ENCODE measurements at regions not wholly inside any gene's neighbourhood (a gene's known extent, or its start where the extent isn't known, plus 50 kb on each side); places are given as distances from the start of the nearest gene placed in this dataset.
"Not testable (repeated sequence)": the region's sequence is repeated elsewhere in the genome, so short reads cannot be mapped to it uniquely, and the experiment has no call there.

DNA sequence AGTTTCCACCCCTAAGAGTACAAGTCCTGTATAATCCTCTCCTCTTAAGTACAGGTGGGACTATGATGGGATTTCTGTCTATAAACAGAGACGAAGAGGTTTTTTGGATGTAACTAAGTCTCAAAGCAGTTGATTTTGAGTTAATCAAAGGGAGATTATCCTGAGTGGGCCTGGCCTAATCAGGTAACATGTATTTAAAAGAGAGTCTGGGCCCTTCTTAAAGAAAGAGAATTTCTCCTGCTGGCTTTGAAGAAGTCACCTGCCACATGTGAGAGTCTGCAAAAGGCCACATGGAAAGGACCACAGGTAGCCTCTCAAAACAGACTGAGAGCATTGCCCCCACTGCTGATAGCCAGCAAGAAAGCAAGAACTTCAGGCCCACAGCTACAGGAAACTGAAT is 142.3 kb downstream of the IRX5 start:
- no peak for DNase-seq (ENCODE audit: low read depth)

DNA sequence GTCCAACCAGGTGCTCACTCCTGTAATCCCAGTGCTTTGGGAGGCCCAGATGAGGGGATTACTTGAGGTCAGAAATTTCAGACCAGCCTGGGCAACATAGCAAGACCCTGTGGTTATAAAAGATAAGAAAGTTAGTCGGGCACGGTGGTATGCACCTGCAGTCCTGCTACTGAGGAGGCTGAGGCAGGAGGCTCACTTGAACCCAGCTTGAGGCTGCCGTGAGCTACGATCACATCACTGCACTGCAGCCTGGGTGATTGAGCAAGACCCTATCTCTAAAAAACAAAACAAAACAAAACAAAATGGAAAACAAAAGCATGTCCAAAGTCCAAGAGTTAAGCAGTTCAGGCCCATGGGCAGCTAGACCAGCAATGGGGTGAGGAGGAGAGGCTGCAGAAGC is 143.2 kb downstream of the IRX5 start:
- no peak for DNase-seq (ENCODE audit: low read depth)

DNA sequence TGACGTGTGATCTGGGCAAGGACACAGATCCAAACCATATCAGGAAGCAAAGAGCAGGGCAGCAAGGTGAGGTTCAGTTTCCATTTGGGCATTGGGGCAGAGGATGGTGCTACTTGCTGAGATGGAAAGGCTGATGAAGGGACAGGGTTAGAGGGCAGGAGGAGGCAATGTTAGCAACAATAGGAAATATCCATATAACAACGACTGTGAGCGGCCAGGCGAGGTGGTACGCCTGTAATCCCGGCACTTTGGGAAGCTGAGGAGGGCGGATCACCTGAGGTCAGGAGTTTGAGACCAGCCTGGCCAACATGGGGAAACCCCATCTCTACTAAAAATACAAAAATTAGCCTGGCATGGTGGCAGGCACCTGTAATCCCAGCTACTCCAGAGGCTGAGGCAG is 144.5 kb downstream of the IRX5 start:
- not testable (repeated sequence) for DNase-seq (ENCODE audit: low read depth)

DNA sequence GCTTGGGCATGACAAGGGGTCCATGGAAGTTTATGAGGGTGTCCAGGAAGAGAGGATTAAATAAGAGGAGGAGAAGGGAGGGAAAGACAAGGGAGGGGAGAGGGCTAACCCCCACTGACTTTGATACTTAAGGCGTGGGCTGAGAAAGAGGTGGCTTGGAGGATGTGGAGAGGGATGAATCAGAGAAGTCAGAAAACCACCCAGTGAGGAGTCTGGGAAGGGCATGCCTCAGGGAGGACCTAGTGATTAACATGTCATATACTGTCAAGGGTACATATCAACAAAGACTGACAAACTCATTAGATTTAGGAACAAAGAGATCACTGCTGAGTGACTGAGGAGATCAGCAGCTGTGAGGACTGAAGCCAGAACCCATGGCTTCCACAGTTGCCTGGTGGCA is 145.4 kb downstream of the IRX5 start:
- DNase-seq (ENCODE audit: low read depth) = no peak

DNA sequence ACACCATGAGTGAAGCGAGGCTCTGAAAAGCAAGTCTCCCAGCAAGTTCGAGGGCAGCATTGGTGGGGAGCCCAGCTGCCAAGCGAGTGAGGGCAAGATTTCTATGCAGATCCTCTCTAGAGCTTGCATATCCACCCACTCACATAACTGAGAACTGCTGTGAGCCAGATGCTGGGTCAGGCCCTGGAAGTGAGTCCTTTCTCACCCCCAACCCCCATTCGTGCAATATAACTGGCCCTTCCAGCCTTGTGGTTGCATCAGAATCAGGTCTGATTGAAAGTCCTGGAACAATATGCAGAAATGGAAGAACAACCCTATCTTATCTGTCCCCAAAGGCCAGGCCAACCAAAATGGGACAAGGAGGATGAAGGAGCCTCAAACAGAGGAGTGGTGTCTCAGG is 146.6 kb downstream of the IRX5 start:
- DNase-seq (ENCODE audit: low read depth) = no peak

DNA sequence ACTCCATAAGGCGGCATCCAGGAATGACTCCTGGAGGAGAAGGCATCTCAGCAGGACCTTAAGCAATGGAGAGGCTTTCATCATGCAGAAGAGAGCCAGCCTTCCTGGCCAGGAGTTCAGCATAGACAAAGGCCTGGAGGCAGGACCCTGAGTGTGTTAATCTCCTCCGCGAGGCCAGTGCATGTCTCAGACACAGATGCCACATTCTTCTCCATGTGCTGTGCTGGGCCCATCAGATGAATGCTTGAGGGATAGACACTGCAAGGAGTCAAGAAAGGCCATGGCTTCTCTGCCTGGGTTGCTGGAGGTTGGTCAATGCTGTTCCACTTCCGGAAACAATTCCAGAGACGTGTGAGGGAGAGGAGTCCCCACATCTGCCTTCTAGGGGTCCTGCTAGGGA is 147.5 kb downstream of the IRX5 start:
- DNase-seq (ENCODE audit: low read depth) = no peak

DNA sequence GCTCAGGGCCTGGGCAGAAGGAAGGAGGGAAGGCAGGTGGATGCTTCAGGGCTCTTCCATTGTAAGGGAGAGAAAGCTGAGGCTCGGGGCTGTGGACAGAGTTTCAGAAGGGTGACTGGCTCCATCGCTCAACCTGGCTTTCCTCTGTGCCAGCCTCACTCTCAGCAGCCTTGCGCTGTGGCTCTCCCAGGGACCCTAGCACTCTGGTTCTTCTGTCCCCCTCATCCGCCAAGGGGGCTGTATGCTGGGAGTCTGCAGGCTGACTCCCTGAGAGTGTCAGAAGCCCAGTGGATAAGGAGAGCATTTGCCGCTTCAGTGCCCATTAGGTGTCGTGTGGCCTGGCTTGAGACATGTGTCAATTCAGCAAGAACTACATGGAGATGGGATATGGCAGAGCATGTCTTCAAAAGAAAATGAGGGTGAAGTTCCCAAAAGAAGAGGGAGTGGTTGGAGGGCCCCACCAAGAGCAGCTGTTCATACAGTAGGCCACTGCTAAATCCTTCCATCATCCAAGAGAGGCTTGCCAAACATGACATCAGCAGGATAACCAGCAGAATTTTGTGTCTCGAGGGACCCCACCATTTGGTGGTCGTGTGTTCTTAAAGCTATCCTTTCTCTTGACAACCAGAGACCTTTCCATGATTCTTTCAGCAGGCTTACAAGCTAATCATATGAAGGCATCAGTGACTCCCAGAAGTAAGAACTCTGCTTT is 148.2 kb downstream of the IRX5 start:
- no peak for DNase-seq (ENCODE audit: low read depth)

DNA sequence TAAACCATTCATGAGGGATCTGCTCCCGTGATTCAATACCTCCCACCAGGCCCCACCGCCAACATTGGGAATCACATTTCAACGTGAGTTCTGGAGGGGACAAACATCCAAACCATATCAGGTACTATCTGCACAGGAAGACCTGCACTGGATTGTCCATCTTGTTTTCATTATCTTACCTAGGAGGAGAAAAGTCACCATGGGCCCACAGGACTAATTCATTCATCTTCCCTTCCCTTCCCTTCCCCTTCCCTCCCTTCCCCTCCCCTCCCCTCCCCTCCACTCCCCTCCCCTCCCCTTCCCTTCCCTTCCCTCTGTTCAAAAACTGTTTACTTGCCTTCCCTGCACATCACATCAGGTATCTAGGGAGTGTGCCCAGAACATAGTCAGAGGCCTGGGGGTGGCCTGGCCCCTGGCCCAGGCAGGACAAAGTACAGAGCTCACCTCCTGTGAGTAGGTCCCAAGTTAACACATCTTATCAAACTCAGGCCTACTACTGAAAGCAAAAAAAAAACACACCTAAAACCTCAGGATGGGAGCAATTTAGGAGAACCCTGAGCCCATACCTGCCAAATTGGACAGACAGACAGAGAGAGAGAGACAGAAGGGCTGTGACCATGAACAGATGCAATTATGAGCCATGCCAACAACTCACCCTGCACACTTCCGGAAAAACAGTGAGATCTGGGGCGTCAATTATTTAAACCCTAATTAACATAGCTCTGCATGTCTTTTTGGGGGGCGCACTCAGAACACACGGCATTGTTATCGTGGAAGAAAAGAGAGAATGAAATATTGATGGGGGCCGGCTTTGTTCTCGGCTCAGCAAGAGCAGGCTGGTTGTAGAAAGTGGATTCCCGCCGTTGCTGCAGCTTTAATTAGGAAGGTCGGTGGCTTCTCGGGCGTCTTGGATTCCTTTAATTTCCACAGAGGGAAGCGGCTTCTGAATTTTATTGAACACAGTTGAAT is 151.2 kb downstream of the IRX5 start:
- DNase-seq (ENCODE audit: low read depth) = no peak

DNA sequence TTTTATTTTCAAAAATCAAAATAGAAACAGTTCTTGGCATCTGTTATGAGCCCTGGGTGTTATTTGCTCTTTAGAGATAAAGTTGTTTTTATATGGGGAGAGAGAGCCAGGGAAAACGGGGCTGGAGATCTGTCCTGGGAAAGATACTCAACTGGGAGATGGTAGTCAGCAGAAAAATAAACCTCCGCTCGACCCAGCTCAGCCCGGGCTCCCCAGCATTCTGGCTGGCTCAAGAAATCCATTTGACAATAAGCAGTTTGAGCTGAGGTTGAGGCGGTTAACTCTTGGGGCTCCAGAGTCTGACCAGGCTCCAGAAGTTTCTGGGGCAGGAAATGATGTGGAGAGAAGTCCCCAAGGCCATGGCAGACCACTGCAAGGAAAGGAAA is 151.9 kb downstream of the IRX5 start:
- DNase-seq (ENCODE audit: low read depth) = no peak

DNA sequence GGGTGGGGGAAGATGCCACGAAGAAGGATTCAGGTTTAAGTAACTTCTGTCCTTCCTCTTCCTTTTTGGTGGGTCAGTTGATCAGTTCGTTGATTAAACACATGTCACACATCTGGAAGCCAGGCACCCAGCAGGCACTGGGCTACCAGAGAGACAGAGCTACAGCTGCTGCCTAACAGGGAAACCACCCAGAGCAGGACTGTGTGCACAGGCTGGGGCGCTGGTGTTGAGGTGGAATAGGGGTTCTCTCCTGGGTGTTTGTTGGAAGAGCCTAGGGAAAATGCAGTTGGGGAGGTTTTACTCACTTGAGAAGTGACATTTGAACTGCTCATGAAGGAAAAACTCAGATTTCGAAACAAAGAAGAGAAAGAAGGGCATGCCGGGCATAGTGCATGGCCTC is 152.4 kb downstream of the IRX5 start:
- no peak for DNase-seq (ENCODE audit: low read depth)

DNA sequence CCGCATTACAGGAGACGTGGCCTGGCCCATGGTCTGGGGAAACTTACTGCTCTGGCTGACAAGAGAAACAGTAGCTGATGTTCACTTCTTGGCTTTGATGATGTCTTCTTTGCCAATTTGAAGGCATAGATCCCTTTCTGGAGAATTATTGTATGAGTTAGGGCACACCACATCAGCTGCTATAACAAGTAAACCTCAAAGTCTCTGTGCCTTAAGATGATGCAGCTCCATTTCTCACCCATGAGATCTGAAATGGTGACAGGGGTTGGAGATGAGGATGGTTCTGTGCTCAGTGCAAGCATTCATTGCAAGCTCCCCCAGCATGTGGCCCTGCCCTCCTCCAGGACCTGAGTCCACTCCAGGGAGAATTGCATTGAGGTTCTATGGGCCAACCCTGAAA is 157.4 kb downstream of the IRX5 start:
- DNase-seq (ENCODE audit: low read depth) = no peak

DNA sequence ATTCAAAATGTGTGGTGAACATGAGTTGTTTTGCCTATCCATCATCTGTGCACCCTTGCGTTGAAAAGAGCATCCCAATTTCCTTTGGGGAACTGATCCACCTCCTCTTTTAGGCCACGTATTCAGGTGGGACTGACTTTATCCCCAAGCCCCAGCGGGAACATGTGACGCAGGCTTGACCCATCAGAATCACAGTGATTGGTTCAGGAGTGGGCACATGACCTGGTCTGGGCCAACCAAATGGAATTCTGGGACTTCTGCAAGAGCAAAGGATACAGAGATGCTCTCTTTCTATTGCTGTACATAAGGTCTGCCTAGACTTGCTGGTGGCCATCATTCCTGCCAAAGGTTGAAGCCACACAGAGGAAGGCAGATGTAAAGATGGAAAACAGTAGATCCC is 158.9 kb downstream of the IRX5 start:
- DNase-seq (ENCODE audit: low read depth) = no peak

DNA sequence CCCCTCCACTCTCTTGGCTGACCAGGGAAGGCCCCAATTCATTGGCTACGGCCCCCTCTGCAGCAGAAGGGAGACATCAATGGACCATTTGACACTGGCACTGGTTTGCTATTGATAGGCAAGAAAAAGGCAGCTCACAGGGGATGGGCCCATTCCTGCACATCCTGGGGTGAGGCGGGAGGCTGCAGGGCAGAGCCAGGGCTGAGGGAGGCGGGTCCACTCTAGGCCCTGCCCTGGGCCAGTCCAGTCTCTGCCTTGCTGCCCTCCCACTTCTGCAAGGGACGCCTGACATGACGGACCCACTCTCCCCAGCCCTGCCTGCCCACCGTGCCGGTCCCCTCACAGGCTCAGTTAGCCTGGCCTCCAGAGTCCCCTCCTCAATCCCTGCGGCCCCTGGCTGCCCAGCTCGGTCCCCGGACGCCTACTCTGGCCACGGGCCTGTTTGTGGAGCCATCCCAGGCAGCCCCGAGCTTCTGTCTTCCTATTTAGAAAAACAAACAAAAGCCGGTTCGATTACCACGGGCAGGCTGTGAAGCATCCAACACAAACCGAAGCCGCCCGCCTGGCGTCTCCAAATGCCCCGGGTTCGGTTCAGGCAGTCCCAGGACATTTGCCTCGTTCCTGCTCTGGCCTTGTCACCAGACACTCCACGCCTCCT is 160.7 kb downstream of the IRX5 start:
- DNase-seq (ENCODE audit: low read depth) = no peak

DNA sequence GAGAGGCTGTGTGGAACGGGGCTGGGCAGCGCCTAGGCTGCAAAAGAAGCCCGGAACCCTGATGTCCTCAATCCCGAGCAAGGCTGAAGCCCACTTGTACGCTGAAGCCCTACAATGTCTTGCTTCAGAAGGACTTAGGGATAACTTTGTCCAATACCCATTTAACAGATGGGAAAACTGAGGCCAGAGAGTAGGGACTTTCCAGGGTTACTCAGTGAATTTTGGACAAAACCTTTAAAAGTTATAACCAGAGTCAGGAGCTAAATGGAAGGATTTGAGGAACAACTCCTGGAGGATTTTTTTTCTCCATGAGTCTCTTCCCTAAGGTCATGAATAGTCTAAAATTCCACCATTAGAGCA is 161.2 kb downstream of the IRX5 start:
- DNase-seq (ENCODE audit: low read depth) = no peak

DNA sequence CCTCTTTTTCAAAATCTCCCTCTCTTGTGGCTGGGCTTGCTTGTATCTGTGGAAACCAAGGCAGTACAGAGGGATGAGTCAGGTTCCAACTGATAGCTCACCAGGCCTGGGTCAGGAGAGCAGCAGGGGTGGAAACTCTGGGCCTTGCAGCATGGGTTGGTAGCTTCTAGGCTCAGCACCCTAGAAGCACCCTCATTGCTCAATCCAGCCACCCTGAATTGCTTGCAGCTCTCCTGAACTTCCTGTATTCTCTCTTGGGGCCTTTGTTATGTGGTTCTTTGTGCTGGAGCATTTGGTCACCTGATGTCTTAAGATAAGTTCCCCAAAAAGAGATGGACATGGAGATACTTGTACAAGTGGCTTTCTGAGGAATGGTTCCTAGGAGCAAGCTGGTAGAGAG is 169.4 kb downstream of the IRX5 start:
- DNase-seq (ENCODE audit: low read depth) = no peak

DNA sequence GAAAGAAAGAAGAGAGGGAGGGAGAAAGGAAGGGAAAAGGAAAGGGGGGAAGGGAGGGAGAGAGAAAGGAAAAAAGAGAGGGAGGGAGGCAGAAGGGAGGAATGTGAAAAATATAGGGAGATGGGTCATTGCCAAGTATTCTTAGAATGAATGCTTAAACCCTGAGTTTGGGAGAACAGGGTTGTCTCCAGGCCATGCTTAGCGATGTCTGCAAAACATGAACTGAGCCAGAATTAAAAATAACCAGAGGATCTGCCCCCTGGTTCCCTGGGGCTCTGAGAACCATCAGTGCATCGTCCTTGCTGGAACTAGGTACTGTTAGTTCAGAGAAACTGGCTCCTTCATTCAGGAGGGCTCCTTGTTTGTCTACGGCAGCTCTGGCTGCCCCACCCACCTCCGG is 170.4 kb downstream of the IRX5 start:
- no peak for DNase-seq (ENCODE audit: low read depth)

DNA sequence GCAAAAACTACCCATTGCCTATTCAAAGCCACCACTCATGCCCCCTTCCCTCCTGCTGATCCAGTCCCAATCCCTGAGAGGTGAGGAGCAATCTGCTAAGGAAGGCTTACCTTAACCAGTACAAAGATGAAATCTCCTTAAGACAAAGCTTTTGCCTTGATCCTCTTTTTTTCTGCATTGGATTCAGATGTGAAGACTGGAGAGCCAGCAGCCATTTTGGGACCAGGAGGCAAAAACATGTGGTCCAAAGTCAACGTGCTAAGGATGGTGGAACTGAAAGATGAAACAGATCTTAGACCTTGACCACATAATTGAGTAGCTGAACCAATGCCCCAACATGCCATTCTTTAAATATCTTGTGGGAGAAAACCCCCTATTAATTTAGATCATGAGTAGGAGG is 171.4 kb downstream of the IRX5 start:
- DNase-seq (ENCODE audit: low read depth) = no peak

DNA sequence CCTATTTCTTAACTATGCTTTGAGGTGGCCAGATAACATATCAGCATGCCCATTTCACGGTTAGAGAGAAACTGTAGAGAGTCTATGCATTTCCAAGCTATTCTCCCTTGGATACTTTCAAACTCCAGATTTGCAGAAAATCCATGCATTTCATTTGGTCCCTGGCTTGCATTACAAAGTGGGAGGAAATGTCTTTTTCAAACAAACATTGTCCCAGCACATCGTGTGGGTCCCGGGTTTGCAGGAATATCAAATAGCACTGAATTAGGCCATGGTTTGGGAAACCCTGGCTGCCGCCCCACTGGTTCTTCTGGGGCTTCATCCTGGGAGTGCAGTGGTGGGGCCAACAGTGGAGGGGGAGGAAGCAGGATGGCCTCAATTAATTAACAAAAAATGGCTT is 171.9 kb downstream of the IRX5 start:
- no peak for DNase-seq (ENCODE audit: low read depth)

DNA sequence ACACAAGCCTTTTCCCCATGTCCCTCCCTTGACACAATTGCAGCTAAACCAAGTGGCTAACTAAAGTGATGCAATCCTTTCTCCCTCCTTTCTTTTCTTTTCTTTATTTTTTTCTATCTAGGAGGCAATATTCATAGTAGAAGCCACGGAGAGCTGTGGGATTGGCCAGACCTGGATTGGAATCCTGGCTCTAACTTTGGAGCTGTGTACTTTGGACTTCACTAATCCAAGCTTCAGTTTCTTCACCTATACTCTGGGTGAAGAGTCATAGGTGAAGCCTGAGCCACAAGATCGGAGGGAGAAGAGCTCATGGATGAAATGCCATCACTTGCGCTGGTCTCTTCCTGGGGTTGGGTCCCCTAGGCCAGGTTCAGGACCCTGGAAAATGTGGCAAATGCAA is 177.2 kb downstream of the IRX5 start:
- no peak for DNase-seq (ENCODE audit: low read depth)

DNA sequence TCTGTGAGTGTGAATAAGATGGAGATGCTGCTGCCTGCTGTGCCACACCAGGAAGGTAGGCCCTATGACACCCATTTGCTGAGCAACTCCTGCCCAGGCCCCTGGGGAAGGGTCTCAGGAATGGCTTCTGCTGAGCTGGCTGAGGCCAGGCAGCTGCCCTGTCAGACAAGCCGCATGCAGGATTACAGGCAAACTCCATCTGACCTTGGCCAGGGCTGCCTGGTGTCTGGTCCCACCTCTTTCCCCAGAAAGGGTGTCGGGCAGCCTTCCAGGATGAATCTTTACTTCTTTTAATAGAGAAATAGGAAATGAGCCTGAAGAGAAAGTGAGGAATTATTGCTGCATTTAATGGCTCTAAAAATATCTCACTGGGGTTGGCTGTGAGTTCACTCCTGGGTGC is 182.5 kb downstream of the IRX5 start:
- no peak for DNase-seq (ENCODE audit: low read depth)

DNA sequence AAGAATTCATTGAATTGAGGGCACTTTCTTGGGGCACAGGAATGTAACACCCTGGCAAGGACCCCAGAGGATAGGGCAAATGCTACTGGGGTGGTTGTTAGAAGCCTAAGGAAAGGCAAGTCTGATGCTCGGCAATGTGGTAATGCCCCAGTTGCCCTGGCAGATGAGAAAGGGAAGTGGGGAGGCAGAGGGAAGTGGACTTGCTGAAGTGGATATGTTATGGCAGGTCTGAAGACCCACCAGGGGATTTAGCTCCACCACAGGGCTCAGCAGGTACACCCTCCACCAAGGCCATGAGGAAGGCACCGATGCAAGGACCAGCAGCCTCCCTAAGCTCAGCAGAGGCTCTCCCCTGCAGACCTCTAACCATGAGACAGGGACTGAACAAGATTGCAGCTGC is 184.8 kb downstream of the IRX5 start:
- no peak for DNase-seq (ENCODE audit: low read depth)

DNA sequence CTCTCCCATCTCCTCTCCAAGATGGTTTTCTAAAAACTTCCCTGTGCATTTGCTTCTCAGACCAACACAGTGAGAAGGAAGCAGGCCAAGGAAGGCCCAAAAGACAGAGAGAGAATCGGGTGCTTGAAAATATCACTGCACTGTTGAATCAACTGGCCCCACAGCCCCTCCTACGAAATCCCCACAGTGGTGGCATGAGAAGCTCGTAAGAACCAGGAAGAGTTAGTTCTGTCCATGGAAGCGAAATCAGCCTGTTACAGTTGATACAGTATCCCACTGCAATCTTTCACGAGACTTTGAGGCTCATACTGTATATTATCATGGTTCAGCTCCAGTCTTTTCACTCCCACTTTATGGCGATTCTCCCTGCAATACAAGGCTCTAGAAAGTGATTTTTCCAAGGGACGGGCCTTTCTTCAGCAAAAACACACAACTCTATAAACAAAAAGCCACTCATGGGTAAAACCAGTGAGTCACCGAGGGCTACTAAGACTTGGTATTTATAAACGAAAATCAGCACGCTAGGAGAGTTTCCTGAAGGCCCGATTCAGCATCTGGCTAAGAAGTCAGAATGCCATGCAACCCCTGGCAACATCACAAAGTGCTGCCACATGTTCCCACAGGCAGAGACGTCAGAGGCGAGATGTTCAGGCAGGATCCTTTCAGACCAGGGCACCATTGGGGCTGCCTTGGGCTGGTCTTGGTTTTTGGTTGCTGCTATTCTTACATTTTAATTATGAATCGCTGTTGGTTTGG is 185.7 kb downstream of the IRX5 start:
- DNase-seq (ENCODE audit: low read depth) = peak; percentile 89

Data from GM04503 (cell line).